ENCODE measurements at regions not wholly inside any gene's neighbourhood (a gene's known extent, or its start where the extent isn't known, plus 50 kb on each side); places are given as distances from the start of the nearest gene placed in this dataset.

DNA sequence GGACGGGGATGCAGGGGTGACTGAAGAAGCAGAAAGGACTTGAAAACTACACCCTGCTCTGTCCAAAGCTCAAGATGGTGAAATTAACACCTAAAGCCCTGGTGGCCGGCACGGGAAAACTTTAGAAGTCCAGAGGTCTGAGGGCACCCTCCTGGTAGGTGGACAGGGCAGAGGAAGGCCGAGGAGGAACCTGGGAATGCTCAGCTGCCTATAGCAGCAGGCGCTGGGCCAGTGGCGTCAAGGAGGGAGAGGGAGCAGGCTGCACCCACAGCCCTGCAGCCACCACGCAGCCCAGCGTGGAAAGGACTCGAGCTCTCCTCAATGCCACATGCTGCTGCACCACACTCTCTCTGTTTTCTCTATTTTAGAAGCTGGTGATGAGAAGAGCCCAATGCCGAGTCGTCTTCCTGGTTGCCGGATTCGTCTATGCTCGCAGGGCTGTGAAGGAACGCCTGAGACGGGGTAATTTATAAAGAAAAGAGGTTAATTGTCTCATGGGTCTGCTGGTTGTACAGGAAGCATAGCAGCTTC lies 248.3 kb upstream of the AFDN start:
- no peak for DNase-seq (ENCODE audit: low read depth in 2 of 2)

- DNase-seq (ENCODE audit: low read depth in 2 of 2) = no peak
Observed at GRCh38 chr6:167579806-167580618, 246.7 kb upstream of the AFDN start.

- DNase-seq (ENCODE audit: low read depth in 2 of 2) = no peak
Observed at GRCh38 chr6:167580619-167580911, 246.1 kb upstream of the AFDN start.

- DNase-seq (ENCODE audit: low read depth in 2 of 2) = no peak
Observed at GRCh38 chr6:167581637-167582036, 245.1 kb upstream of the AFDN start.

GRCh38 chr6:167583412-167583811 lies 243.3 kb upstream of the AFDN start:
- no peak for DNase-seq (ENCODE audit: low read depth in 2 of 2)

- DNase-seq (ENCODE audit: low read depth in 2 of 2) = no peak
Observed at GRCh38 chr6:167588181-167588919, 238.4 kb upstream of the AFDN start.

- DNase-seq (ENCODE audit: low read depth in 2 of 2) = no peak
Observed at GRCh38 chr6:167588920-167589614, 237.6 kb upstream of the AFDN start.

- DNase-seq (ENCODE audit: low read depth in 2 of 2) = no peak
Observed at GRCh38 chr6:167589615-167589940, 237.1 kb upstream of the AFDN start.

DNA sequence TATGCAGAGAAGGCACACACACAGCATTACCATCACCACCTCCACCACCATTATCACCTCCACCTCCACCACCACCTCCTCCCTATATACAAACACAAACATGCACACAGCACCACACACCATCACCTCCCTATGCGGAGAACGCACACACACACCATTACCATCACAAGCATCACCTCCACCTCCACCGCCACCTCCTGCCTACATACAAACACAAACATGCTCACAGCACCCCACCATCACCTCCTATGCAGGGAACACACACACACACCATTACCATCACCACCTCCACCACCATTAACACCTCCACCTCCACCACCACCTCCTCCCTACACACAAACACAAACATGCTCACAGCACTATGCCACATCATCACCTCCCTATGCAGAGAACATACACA lies 236.5 kb upstream of the AFDN start:
- DNase-seq (ENCODE audit: low read depth in 2 of 2) = no peak

All from fibroblast of skin of left biceps (primary cell).